ENCODE measurements at regions not wholly inside any gene's neighbourhood (a gene's known extent, or its start where the extent isn't known, plus 50 kb on each side); places are given as distances from the start of the nearest gene placed in this dataset.

GRCh38 chr20:22430154-22430745 lies 154.1 kb downstream of the FOXA2 start:
- DNase-seq: no peak

- DNase-seq: no peak
Observed at GRCh38 chr20:22429175-22430153, 154.9 kb downstream of the FOXA2 start.

- DNase-seq: no peak
Observed at GRCh38 chr20:22428051-22428450, 156.3 kb downstream of the FOXA2 start.

- no peak for DNase-seq
Observed at GRCh38 chr20:22426772-22427171, 157.6 kb downstream of the FOXA2 start.

- DNase-seq: no peak
Observed at GRCh38 chr20:22425344-22426295, 158.8 kb downstream of the FOXA2 start.

- no peak for DNase-seq
Observed at GRCh38 chr20:22423190-22423832, 161.1 kb downstream of the FOXA2 start.

GRCh38 chr20:22420116-22420598 lies 164.2 kb downstream of the FOXA2 start:
- DNase-seq: no peak

- no peak for DNase-seq
Observed at GRCh38 chr20:22418738-22419137, 165.6 kb downstream of the FOXA2 start.

- DNase-seq: no peak
Observed at GRCh38 chr20:22414305-22414742, 170.0 kb downstream of the FOXA2 start.

- DNase-seq: no peak
Observed at GRCh38 chr20:22412977-22413868, 171.1 kb downstream of the FOXA2 start.

- DNase-seq: no peak
Observed at GRCh38 chr20:22411627-22412450, 172.5 kb downstream of the FOXA2 start.

- DNase-seq: no peak
Observed at GRCh38 chr20:22411286-22411626, 173.1 kb downstream of the FOXA2 start.

- DNase-seq: no peak
Observed at GRCh38 chr20:22410556-22411130, 173.7 kb downstream of the FOXA2 start.

- no peak for DNase-seq
Observed at GRCh38 chr20:22408521-22409402, 175.6 kb downstream of the FOXA2 start.

GRCh38 chr20:22407237-22408193 lies 176.9 kb downstream of the FOXA2 start:
- no peak for DNase-seq

GRCh38 chr20:22404419-22405170 lies 179.8 kb downstream of the FOXA2 start:
- DNase-seq: no peak

Data from NCI-H2227 treated with DMSO at 0.1 percent for 48 hours (cell line).